Amniotic stem cell (primary cell): ENCODE measurements at regions not wholly inside any gene's neighbourhood (a gene's known extent, or its start where the extent isn't known, plus 50 kb on each side); places are given as distances from the start of the nearest gene placed in this dataset.
A peak's percentile ranks its signal among the peaks of the same experiment; 100 is the strongest.

Experiments used
- DNase-seq: peaks from one replicate; lab custom pipeline; 2025; lab: John Stamatoyannopoulos, UW

GRCh38 chr5:8848997-8849594, 696.8 kb downstream of the SEMA5A start:
- peak; percentile 65 for DNase-seq

DNA sequence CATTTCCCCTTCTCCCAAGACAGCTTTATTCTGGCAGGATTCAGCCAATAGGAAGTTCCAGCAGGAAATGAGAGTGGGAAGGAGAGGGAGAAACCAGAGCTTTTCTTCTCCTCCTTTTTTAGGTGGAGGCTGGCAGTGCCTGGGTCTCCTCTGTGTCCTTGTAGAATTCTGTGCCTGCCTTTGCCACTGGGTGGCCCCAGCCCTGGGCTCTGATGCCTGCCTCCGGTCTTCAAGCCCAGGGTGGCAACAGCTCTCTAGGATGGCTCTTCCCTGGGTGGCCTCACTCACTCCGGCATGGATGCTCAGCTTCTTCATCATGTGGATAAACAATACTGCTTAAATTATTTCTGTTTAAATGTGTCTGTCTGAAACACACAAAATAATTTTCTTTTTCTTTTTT, 694.8 kb downstream of the SEMA5A start:
- DNase-seq = no peak

- no peak for DNase-seq
Observed at GRCh38 chr5:8857051-8857450, 688.8 kb downstream of the SEMA5A start.

DNA sequence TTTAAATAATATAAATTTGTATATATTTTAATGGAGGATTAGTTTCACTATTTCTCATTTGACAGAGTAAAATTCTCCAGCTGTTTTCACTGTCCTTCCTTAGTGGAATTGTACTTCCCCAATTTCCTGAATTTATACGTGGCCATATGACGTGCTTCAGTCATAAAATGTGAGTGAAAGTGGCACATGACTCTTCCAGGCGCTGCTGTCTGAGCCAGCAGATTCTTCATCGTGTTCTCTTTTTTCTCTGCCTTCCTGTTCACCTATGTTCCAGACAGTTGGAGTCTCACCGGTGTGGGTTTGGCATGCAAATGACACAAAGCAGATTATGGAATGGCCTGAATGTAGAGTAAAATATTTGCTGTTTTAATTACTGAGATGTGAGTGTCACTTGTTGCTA, 684.1 kb downstream of the SEMA5A start:
- no peak for DNase-seq

- DNase-seq = no peak
Observed at GRCh38 chr5:8864053-8864452, 681.8 kb downstream of the SEMA5A start.

DNA sequence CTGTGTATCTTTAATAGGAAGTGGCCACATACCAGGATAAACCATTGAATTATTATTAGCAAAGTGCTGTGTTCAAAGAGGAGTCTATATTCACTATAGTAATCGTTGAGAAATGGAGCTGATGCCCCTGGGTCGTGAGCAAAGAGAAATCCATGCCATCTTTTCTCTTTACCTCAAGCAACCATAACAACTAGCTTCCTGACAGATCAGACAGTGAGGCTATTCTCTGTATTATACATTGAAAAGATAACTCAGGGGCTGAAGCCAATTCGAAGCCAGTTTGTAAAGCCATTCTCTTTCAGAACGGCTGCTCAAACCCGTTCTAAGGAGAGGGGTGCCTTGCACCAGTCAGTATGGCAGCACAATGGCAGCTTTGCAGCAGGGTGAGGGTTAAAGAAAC, 680.6 kb downstream of the SEMA5A start:
- DNase-seq = no peak

DNA sequence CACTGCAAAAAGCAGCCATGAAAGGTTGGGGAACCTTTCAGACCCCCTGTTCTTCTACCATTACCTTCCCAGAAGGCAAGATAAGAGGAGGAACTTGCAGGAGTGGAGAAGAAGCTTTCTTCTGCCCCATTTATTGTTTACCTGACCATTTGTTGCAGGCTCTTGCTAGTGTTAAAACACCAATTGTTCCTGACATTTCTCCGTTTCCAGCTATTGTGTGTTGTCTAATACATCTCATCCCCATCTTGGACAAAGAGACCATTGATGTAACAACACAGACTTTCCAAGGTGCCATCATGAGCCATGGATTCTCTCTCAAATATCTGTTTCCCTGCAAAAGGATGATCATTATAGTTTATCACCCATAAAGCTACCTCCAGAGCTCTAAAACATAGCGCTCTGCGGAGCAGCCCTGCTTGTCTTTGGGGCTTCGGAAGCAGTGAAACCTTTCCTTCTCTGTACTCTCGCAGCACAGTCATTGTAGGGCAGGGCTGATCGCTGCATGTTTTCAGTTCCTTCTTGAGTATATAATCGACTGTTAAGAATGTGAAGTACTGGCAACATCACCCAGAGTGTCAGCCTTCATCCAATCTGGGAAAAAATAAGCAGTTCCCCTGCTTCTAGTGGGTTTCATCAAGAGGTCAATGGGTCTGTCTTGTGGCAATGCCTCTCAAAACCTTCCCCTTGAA, 680.0 kb downstream of the SEMA5A start:
- no peak for DNase-seq

DNA sequence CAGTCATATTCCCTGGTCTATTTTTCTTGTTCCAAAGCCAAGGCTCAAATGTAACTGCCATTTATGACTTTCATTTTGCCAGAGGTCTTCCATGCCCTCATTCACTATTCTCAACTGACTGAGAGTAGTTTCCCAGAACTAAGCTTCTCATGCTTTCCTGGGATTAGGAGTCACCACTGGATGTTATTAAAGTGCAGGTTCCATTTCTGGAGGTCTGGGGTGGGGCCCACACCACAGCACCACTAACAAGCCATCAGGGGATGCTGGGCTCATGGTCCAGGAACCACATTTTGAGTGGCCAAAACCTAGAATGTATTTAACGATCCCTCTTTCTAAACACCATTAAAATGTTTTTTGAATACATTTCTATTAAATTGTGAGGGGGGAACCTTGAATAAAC, 677.6 kb downstream of the SEMA5A start:
- DNase-seq = no peak

GRCh38 chr5:8869932-8870331, 675.9 kb downstream of the SEMA5A start:
- DNase-seq = no peak

DNA sequence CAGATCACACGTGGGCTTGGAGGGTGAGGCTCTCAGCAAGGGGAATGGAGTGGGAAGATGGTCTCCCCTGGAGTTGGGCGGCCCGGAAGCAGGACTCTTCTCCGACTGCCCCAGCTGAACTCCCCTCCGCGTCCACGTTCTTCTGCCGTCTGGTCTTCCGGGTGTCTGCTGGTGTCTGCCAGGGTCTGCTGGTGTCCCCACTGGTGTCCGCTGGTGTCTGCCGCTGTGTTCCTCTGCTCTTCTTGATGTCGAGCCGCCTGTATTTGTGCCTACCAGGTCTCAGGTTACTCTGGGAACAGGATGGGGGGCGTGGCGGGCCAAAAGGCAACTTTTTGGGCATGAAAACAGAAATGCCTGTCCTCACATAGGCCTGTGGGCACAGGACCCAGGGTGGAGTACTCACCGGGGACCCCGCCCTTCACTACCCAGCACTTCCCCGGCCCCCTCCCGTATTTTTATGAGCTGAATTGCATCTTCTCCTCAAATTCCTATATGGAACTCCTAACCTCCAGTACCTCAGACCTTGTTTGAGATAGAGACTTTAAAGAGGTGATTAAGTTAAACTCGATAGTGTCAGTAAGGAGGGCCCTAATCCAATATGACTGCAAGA, 675.4 kb downstream of the SEMA5A start:
- no peak for DNase-seq

- DNase-seq = no peak
Observed at GRCh38 chr5:8870959-8871355, 674.9 kb downstream of the SEMA5A start.

DNA sequence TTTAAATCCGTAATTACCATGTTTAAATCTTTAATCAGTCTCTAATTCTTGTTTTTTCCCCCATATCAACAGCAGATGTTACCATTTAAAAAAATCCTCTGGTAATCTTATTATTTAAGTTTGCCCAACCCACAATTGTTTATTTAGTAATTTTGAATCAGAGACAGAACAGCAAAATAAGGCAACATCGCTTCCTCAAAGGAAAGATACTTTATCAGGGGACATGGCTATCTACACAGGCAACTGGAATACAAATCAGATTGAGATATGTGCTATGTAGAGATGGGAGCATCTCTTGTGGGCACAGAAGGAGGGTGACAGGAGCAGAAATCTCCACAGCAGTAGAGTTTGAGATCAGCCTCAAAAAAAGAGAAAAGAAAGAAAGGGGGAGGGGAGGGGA, 674.4 kb downstream of the SEMA5A start:
- DNase-seq = no peak

DNA sequence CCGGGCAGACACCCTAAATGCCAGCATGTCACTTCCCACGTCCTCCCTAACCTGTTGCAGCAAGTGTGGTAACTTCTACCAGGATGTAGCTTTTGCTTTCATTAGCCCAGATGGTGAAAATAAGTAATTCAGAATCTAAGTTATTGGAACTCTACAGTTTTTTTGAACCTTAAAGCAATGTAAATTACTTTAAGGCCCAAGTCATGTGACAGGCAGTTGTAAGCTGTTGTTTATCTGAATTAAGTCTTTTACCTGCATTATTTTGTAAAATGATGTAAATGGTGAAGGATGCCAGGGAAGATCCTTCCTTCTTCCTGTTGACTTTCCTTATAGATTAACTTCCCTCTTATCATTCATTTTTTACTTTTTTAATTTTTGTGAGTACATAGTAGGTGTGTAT, 670.2 kb downstream of the SEMA5A start:
- no peak for DNase-seq

- DNase-seq = no peak
Observed at GRCh38 chr5:8879248-8879647, 666.6 kb downstream of the SEMA5A start.

GRCh38 chr5:8884029-8884428, 661.8 kb downstream of the SEMA5A start:
- DNase-seq = no peak

DNA sequence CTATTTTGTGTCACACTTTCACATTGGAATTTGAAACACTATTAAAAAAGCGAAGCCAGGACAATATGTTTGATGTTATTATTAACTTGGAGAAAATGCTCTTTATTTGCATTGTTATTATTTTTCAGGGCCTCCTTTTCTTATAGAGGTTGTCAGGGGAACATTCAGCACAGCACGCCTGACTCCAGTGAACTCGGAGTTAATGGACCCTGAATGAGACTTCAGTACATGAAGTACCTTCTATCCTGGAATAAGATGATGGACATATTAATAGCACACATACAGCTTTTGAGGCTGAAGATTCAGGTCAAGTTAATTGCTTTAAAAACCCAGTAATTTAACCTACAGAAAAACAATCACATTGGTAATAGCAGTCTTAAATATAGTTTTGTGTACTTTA, 652.9 kb downstream of the SEMA5A start:
- no peak for DNase-seq

DNA sequence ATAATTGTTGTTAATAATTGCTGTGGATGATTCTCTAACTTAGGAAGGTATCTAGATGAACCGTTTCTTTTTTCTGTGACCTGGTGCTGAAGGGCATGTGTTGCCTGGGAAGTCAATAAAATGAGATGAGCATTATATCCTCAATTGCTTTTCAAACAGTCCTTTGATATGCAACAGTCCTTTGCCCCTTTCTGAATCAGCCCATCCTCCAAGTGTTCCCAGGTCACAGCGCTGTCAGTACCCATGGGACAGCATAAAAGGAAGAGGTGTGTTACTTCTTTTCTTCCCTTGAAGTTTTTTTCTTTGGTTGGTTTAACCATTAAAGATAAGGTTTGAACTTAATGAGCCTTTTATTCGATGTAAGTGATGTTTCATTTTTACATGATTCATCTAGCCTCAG, 651.8 kb downstream of the SEMA5A start:
- no peak for DNase-seq

GRCh38 chr5:8895062-8895461, 650.8 kb downstream of the SEMA5A start:
- no peak for DNase-seq

GRCh38 chr5:8895599-8895998, 650.3 kb downstream of the SEMA5A start:
- DNase-seq = no peak

DNA sequence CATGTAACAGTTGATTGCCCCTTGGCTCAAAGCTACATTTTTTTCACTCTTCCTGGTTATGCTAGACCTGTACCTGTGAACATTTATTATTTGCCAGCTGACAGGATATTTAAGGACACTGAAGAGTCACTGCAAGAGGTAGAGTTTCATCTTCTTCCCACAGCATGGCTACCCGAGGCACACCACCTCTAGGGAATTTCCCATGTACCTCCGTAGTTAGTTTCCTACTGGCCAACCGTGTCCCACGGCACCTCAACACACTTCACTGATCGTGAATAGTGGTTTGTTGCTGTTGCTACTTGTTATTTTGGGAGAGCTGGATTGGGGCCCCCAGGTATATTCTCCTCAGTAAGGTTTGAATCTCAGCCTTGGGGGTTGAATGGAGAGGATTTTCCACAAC, 648.6 kb downstream of the SEMA5A start:
- DNase-seq = no peak

- peak; percentile 44 for DNase-seq
Observed at GRCh38 chr5:8905021-8905420, 640.9 kb downstream of the SEMA5A start.

DNA sequence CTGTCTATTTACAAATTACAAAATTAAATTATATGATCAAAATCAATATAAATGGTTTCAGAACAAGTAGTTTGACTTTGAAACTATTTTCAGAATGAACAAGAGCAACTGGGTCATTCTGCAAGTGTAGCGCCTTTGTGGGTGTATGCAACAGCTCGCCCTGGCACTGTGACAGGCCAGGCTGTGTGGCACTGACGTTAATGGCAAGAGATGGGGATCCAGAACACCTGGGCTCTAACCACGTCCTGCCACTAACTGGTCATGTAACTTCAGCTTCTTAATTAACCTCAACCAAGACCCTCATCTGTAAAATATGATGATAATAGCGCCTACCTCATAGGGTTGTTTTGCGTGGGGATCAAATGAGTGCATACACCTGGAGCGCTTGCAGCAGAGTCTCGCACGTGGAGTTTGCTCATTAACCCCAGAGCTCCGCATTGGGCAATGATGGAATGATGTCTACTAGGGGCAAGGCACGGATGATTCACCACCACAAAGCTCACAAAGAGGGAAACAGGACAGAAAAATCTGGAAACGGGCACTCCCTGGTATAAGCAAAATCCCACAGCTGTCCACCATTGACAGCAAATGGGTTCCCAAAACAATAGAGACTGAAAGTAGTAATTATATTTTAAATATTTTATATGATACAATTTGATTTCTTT, 639.4 kb downstream of the SEMA5A start:
- DNase-seq = no peak

DNA sequence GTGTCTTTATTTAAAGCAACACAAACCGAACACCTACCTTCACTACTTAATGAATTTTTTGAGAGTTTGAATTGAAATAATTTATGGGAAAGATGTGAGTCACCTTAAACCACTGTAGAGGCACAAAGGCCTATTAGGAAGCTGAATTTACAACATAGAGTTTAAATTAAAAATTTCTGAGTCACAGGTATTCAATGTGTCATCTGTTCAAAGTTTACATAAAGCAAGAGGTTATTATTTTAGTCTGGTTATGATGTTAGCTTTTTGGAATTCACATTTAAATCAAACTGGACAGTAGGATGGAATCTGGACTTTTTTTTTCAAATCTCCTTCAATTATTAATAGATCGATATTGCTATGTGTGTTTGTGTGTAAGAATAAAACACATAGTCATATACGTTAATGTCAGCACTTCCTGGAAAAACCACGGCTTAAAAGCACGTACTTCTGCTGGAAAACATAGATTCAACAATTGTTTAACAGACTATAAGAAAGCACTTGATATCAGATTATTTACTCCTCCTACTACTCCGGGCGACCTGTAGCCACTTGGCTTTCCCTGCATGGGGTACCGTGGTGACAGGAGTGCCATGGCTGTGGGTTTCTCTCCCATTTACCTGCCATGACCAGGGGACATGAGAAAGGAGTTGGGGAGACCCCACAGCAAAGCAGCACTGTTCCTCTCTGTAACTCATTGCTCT, 638.6 kb downstream of the SEMA5A start:
- DNase-seq = peak; percentile 13
